Smooth muscle cell (in vitro differentiated cells): ENCODE measurements at regions not wholly inside any gene's neighbourhood (a gene's known extent, or its start where the extent isn't known, plus 50 kb on each side); places are given as distances from the start of the nearest gene placed in this dataset.

Source experiments
- DNase-seq: peaks from one replicate; lab custom pipeline; 2025; ENCODE audit not compliant: unreplicated experiment; lab: John Stamatoyannopoulos, UW
- H2AFZ ChIP-seq: fragments of 200-600 bp; sonication (generic); 2 replicates; pipeline ENCODE4 v1.6.0; 2016; ENCODE audit warnings: antibody characterized with exemption, low read depth, mild to moderate bottlenecking
- H3F3A ChIP-seq: fragments of 200-600 bp; sonication (generic); 2 replicates; pipeline ENCODE4 v1.6.0; 2017; ENCODE audit warnings: antibody characterized with exemption, low read depth
- H3K27ac ChIP-seq: fragments of 200-600 bp; sonication (generic); 2 replicates; pipeline ENCODE4 v1.5.1; 2016; ENCODE audit warnings: low read depth, mild to moderate bottlenecking
- H3K27me3 ChIP-seq: fragments of 200-600 bp; sonication (generic); 2 replicates; pipeline ENCODE4 v1.6.1; 2016; ENCODE audit warnings: low read depth, mild to moderate bottlenecking
- H3K36me3 ChIP-seq: fragments of 200-600 bp; sonication (generic); 2 replicates; pipeline ENCODE4 v1.5.1; 2016; ENCODE audit warnings: low read depth
- H3K4me1 ChIP-seq: fragments of 200-600 bp; sonication (generic); 2 replicates; pipeline ENCODE4 v1.5.1; 2016; ENCODE audit warnings: low read depth
- H3K4me2 ChIP-seq: fragments of 200-600 bp; sonication (generic); 2 replicates; pipeline ENCODE4 v1.6.0; 2016; ENCODE audit warnings: mild to moderate bottlenecking
- H3K4me3 ChIP-seq: fragments of 200-600 bp; sonication (generic); 2 replicates; pipeline ENCODE4 v1.5.1; 2016; ENCODE audit warnings: mild to moderate bottlenecking
- H3K79me2 ChIP-seq: fragments of 200-600 bp; sonication (generic); 2 replicates; pipeline ENCODE4 v1.6.0; 2016; ENCODE audit warnings: low read depth, mild to moderate bottlenecking
- H3K9ac ChIP-seq: fragments of 200-600 bp; sonication (generic); 2 replicates; pipeline ENCODE4 v1.6.0; 2016; ENCODE audit warnings: low read depth
- H3K9me3 ChIP-seq: fragments of 200-600 bp; sonication (generic); replicated peaks from 2 replicates; pipeline ENCODE4 v1.5.1; 2016; ENCODE audit warnings: low read depth
- H4K20me1 ChIP-seq: fragments of 200-600 bp; sonication (generic); 2 replicates; pipeline ENCODE4 v1.6.0; 2016; ENCODE audit warnings: low read depth
- WGBS: methylation state at CpG from one replicate; pipeline ENCODE4 v1.1.7; 2016; ENCODE audit warnings: low lambda C conversion rate; 5-methylcytosine and 5-hydroxymethylcytosine counted together
- TF ChIP-seq, protein P1 (sequence below): fragments of 200-600 bp; sonication (generic); IDR thresholded peaks from 2 replicates; pipeline ENCODE4 v1.5.1; 2017; ENCODE audit warnings: borderline replicate concordance, mild to moderate bottlenecking, antibody characterized with exemption; ENCODE audit not compliant: insufficient read depth, poor library complexity, severe bottlenecking

DNA sequence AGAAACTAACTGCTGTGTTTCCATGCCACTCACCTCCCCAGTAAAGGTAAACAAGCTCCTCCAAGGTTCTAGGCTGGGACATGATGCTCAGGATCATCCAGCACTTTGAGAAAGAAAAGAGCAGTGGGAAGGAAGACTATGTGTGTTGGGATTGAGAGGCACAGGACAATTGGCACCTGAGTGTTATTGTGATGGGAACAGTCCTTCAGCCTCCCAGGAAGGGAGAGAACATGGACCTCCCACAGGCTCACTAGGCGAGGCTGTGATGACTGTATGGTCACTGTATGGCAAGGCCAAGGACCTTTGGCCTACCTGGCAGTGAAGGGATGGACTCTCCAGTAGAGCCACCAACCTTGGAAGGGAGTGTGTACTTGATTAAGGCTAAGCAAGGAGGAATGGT lies 123.2 kb upstream of the UNC5B start:
- peaks cover 31% of the 10 kb centered on the region for H3K4me1 ChIP-seq
- peaks cover 8% of the 10 kb centered on the region for H3K27me3 ChIP-seq
- H3F3A ChIP-seq: no peaks in the 10 kb centered on the region
- DNase-seq: no peak
- WGBS: 93% methylated on average over 1 of the region's 1 CpG
- no peak overlapping the region for H2AFZ ChIP-seq
- H4K20me1 ChIP-seq: no peaks in the 10 kb centered on the region
- H3K4me3 ChIP-seq: no peak overlapping the region
- no peaks in the 10 kb centered on the region for H3K79me2 ChIP-seq
- no peaks in the 10 kb centered on the region for H3K9me3 ChIP-seq
- H3K27ac ChIP-seq: no peak overlapping the region
- TF ChIP-seq, protein P1, sequence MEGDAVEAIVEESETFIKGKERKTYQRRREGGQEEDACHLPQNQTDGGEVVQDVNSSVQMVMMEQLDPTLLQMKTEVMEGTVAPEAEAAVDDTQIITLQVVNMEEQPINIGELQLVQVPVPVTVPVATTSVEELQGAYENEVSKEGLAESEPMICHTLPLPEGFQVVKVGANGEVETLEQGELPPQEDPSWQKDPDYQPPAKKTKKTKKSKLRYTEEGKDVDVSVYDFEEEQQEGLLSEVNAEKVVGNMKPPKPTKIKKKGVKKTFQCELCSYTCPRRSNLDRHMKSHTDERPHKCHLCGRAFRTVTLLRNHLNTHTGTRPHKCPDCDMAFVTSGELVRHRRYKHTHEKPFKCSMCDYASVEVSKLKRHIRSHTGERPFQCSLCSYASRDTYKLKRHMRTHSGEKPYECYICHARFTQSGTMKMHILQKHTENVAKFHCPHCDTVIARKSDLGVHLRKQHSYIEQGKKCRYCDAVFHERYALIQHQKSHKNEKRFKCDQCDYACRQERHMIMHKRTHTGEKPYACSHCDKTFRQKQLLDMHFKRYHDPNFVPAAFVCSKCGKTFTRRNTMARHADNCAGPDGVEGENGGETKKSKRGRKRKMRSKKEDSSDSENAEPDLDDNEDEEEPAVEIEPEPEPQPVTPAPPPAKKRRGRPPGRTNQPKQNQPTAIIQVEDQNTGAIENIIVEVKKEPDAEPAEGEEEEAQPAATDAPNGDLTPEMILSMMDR: no peak
- no peak overlapping the region for H3K4me2 ChIP-seq
- no peaks in the 10 kb centered on the region for H3K36me3 ChIP-seq
- H3K9ac ChIP-seq: no peak overlapping the region

DNA sequence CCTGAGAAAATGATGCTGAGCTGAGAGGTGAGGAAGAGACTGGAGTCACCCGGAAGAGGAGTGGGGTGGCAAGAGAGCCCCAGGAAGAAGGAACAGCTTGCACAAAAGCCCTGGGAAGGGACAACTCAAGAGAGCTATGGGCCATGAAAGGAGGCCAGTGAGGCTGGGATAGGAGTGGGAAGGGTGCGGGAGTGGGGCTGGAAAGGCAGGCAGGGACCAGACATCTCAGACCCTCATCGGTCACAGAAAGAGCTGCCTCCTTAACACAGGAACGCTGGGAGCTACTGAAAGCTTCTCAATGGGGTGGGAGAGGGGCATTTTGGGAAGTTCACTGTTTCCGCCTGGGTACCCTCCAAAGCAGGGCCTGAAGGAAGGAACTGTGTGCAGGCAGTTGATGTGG lies 122.0 kb upstream of the UNC5B start:
- Histone ChIP-seq H3K4me2 (no peak overlapping the region), H3K79me2 (no peaks in the 10 kb centered on the region), H3K9me3 (no peaks in the 10 kb centered on the region), H3K27me3 (peaks cover 19% of the 10 kb centered on the region), H3K27ac (no peak overlapping the region), H2AFZ (no peak overlapping the region), H3K36me3 (no peaks in the 10 kb centered on the region), H4K20me1 (no peaks in the 10 kb centered on the region), H3K4me3 (no peak overlapping the region), H3K9ac (no peak overlapping the region), H3K4me1 (peaks cover 22% of the 10 kb centered on the region), H3F3A (no peaks in the 10 kb centered on the region)
- no peak for DNase-seq
- WGBS: 80% methylated on average over 5 of the region's 5 CpGs
- TF ChIP-seq, protein P1: no peak

DNA sequence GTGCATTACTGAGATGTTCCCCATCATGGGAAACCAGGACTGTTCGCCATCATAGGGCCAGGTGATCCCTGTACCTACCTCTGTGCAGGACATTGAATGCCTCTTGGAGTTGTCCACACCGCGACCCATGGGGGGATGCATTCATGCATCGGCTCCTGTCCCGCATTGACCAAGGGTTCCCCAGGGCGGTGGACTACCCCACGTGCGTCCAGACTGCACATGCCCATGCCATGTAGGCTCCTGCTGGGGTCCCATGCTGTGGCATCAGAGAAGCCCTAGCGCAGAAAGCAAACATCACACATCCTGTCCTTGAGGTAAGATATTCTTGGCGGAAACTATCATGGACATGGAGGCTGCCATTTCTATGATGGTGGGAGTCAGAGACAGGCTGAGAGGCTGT lies 121.6 kb upstream of the UNC5B start:
- no peak for DNase-seq
- Histone ChIP-seq H3K9ac (no peak overlapping the region), H3K27me3 (peaks cover 20% of the 10 kb centered on the region), H3K79me2 (no peaks in the 10 kb centered on the region), H3K9me3 (no peaks in the 10 kb centered on the region), H3K36me3 (no peaks in the 10 kb centered on the region), H3K4me1 (peaks cover 20% of the 10 kb centered on the region), H4K20me1 (no peaks in the 10 kb centered on the region), H3K4me2 (no peak overlapping the region), H3F3A (no peaks in the 10 kb centered on the region), H3K4me3 (no peak overlapping the region), H3K27ac (no peak overlapping the region), H2AFZ (no peak overlapping the region)
- WGBS: 90% methylated on average over 10 of the region's 10 CpGs
- TF ChIP-seq, protein P1: no peak

DNA sequence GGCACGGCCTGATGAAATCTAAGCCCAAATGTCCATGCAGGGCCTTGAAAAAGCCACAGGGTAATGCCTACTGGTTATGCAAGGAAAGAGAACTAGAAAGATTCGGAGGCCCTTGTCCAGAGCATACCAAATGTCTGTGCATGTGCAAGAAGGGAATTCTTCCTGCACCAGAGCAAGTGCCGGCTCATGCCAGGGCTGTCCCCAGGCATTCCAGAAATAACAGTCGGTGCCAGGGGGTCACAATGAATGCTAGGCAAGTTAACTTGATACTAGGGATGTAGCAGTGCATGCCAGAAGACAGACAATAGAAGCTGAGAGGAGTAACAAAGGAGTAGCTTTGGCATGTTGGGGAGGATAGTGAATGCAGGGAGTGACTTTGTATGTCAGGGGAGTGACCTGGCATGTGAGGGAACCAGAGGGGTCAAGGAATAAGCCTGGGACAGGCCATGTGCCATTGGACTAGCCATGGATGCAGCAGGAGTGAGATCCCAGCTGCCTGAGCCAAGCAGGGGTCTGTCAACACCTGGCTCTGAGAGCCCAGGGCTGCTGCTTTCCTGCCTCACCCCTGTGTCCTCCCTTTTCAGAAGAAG lies 119.5 kb upstream of the UNC5B start:
- Histone ChIP-seq H3K27ac (no peak overlapping the region), H3K9ac (no peak overlapping the region), H3F3A (no peaks in the 10 kb centered on the region), H3K36me3 (no peaks in the 10 kb centered on the region), H3K9me3 (no peaks in the 10 kb centered on the region), H3K4me2 (no peak overlapping the region), H2AFZ (no peak overlapping the region), H3K27me3 (peaks cover 34% of the 10 kb centered on the region), H4K20me1 (no peaks in the 10 kb centered on the region), H3K79me2 (no peaks in the 10 kb centered on the region), H3K4me3 (no peak overlapping the region), H3K4me1 (peaks cover 5% of the 10 kb centered on the region)
- no peak for DNase-seq
- TF ChIP-seq, protein P1: no peak
- WGBS: 82% methylated on average over 4 of the region's 4 CpGs
